ENCODE measurements at regions not wholly inside any gene's neighbourhood (a gene's known extent, or its start where the extent isn't known, plus 50 kb on each side); places are given as distances from the start of the nearest gene placed in this dataset.

DNA sequence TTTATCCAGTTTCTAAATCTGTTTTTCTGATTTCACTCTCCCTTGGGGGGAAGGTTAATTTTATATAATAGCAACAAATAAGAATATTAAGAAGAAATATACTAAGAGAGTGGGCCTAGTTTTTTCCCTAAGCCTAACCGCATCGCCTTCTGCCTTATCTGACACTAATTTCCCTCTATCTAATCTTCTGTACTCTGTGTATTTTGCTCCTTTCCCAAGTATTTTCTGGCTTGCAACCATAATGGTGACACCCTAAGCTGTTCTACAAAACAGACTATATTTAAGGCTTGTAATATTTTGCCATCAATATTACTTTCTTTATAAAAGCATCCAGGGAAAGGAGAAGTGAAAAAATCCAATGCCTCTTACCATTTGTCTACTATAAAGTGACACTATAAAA, 1168.8 kb downstream of the GALC start:
- TF ChIP-seq, protein P1, sequence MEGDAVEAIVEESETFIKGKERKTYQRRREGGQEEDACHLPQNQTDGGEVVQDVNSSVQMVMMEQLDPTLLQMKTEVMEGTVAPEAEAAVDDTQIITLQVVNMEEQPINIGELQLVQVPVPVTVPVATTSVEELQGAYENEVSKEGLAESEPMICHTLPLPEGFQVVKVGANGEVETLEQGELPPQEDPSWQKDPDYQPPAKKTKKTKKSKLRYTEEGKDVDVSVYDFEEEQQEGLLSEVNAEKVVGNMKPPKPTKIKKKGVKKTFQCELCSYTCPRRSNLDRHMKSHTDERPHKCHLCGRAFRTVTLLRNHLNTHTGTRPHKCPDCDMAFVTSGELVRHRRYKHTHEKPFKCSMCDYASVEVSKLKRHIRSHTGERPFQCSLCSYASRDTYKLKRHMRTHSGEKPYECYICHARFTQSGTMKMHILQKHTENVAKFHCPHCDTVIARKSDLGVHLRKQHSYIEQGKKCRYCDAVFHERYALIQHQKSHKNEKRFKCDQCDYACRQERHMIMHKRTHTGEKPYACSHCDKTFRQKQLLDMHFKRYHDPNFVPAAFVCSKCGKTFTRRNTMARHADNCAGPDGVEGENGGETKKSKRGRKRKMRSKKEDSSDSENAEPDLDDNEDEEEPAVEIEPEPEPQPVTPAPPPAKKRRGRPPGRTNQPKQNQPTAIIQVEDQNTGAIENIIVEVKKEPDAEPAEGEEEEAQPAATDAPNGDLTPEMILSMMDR (conservative IDR thresholded peaks at IDR 0.05; ENCODE audit: low read depth, low read length), result no peak
- no peak for TF ChIP-seq RAD21 (IDR thresholded peaks at IDR 0.05; ENCODE audit: low read length)
- TF ChIP-seq POLR2A (IDR thresholded peaks at IDR 0.05; ENCODE audit: low read depth, low read length), result no peak
- no peak for TF ChIP-seq MXI1 (IDR thresholded peaks at IDR 0.05; ENCODE audit: borderline replicate concordance, low read depth, low read length)
- no peak for TF ChIP-seq RCOR1 (IDR thresholded peaks at IDR 0.05; ENCODE audit: insufficient replicate concordance, low read length)
- no peak for TF ChIP-seq MAZ (IDR thresholded peaks at IDR 0.05; ENCODE audit: borderline replicate concordance, low read depth, low read length)
- TF ChIP-seq CHD1 (IDR thresholded peaks at IDR 0.05; ENCODE audit: low read depth, low read length), result no peak
- no peak for TF ChIP-seq USF2 (IDR thresholded peaks at IDR 0.05; ENCODE audit: low read depth, low read length)
- no peak for TF ChIP-seq SMC3 (IDR thresholded peaks at IDR 0.05; ENCODE audit: low read depth, low read length)
- no peak for TF ChIP-seq ELK1 (IDR thresholded peaks at IDR 0.05; ENCODE audit: borderline replicate concordance, low read depth, low read length)
- TF ChIP-seq RFX5 (IDR thresholded peaks at IDR 0.05; ENCODE audit: low read depth, low read length), result no peak
- TF ChIP-seq CEBPB (IDR thresholded peaks at IDR 0.05; ENCODE audit: low read depth, low read length), result no peak
- no peak for TF ChIP-seq BHLHE40 (IDR thresholded peaks at IDR 0.05; ENCODE audit: low read depth, low read length)
- no peak for TF ChIP-seq FOS (IDR thresholded peaks at IDR 0.05; ENCODE audit: low read depth, low read length)

All from IMR-90 (cell line).